ENCODE measurements at regions not wholly inside any gene's neighbourhood (a gene's known extent, or its start where the extent isn't known, plus 50 kb on each side); places are given as distances from the start of the nearest gene placed in this dataset.

DNA sequence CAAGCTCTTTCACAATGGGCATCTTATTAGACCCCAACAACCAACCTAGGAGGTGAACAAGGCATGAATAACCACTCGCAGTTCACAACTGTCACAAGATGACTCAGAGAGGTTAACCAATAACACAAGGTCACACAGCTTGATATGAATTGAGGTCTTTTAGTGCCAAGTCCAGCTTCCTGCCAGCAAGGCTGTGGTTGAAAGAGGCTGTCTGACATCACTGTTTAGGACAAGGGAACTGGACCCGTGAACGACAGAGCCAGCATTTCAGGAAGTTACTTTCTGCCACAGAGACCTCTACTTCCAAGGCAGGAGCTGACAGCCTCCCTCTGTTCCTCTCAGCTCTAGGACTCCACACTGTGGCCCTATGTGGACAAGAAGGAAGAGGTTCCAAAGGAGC, 53.4 kb upstream of the ALDH1B1 start:
- TF ChIP-seq EZH2 (IDR thresholded peaks at IDR 0.05) = no peak
- TF ChIP-seq POLR2AphosphoS5 (IDR thresholded peaks at IDR 0.05; ENCODE audit: borderline replicate concordance, low read depth, low read length) = no peak

All from SK-N-MC (cell line).